H1 (cell line): ENCODE measurements at regions not wholly inside any gene's neighbourhood (a gene's known extent, or its start where the extent isn't known, plus 50 kb on each side); places are given as distances from the start of the nearest gene placed in this dataset.

ENCODE experiments used
- CTCF ChIA-PET: fragments of 300-600 bp; sonication (Branson Sonifier 250); formaldehyde crosslinking; loops from one replicate; lab custom pipeline; 2021; ENCODE audit not compliant: partially characterized antibody; lab: Charles Lee
- POLR2A ChIA-PET: fragments of 300-600 bp; sonication (Branson Sonifier 250); formaldehyde crosslinking; loops from one replicate; lab custom pipeline; 2021; ENCODE audit warnings: inconsistent platforms; ENCODE audit not compliant: partially characterized antibody; lab: Charles Lee
- DNase-seq, 2 experiments: peaks; one replicate each; pipeline versions ENCODE4 v3.0.0 to v3.0.0-alpha.2; 2010 to 2022; ENCODE audit warnings: low spot score in 2 of 2, low read depth in 1 of 2, mixed read lengths in 1 of 2
- FAIRE-seq: peaks from 2 replicates; lab custom pipeline; 2011; peaks lifted over from hg19 to GRCh38; lab: Jason Lieb, UNC
- H2AFZ ChIP-seq: 2 replicates; pipeline ENCODE4 v1.8.1; 2012; ENCODE audit warnings: low read length, inconsistent platforms
- H2AK5ac ChIP-seq: 2 replicates; pipeline ENCODE4 v1.6.1; 2013; ENCODE audit warnings: low read depth, low read length
- H2BK120ac ChIP-seq: replicated peaks from 2 replicates; pipeline ENCODE3; 2013; ENCODE audit warnings: low read depth, low read length, inconsistent platforms
- H2BK12ac ChIP-seq: 2 replicates; pipeline ENCODE4 v1.6.1; 2013; ENCODE audit warnings: low read depth, low read length
- H2BK15ac ChIP-seq: 2 replicates; pipeline ENCODE4 v1.6.1; 2013; ENCODE audit warnings: low read length
- H2BK20ac ChIP-seq: 2 replicates; pipeline ENCODE4 v1.6.1; 2013; ENCODE audit warnings: low read length
- H2BK5ac ChIP-seq: 2 replicates; pipeline ENCODE4 v1.6.1; 2013; ENCODE audit warnings: low read depth, low read length
- H3K14ac ChIP-seq: 2 replicates; pipeline ENCODE4 v1.6.1; 2013; ENCODE audit warnings: inconsistent platforms; ENCODE audit not compliant: insufficient read length
- H3K18ac ChIP-seq: 2 replicates; pipeline ENCODE4 v1.6.1; 2013; ENCODE audit warnings: low read length; ENCODE audit errors: extremely low read depth
- H3K23ac ChIP-seq: 2 replicates; pipeline ENCODE4 v1.6.1; 2013; ENCODE audit warnings: inconsistent platforms; ENCODE audit not compliant: insufficient read length
- H3K23me2 ChIP-seq: 2 replicates; pipeline ENCODE4 v1.6.1; 2013; ENCODE audit warnings: low read depth, low read length
- H3K27ac ChIP-seq: 2 replicates; pipeline ENCODE4 v1.6.1; 2011; ENCODE audit warnings: low read depth, low read length, inconsistent platforms
- H3K27me3 ChIP-seq, 4 experiments: replicated peaks in 1 of 4; 1 replicate in 1 of 4; 2 replicates in 3 of 4; pipeline versions ENCODE4 v1.6.1 to v1.8.1; 2011 to 2013; ENCODE audit warnings: low read length in 3 of 4, mild to moderate bottlenecking in 3 of 4, inconsistent platforms in 2 of 4, mixed read lengths in 2 of 4, moderate library complexity in 1 of 4; ENCODE audit not compliant: control insufficient read depth in 3 of 4, insufficient read depth in 3 of 4; ENCODE audit errors: extremely low read depth in 1 of 4
- H3K36me3 ChIP-seq, 4 experiments: 2 replicates each; pipeline versions ENCODE4 v1.6.1 to v1.8.1; 2011 to 2013; ENCODE audit warnings: mild to moderate bottlenecking in 4 of 4, low read length in 3 of 4, moderate library complexity in 2 of 4, control low read depth in 1 of 4, inconsistent platforms in 1 of 4; ENCODE audit not compliant: insufficient read depth in 4 of 4, control insufficient read depth in 2 of 4
- H3K4ac ChIP-seq: replicated peaks from 2 replicates; pipeline ENCODE3; 2013; ENCODE audit warnings: low read length, low read depth, mixed read lengths, inconsistent platforms; ENCODE audit not compliant: insufficient read length
- H3K4me1 ChIP-seq, 4 experiments: replicated peaks in 1 of 4; 1 replicate in 1 of 4; 2 replicates in 3 of 4; pipeline versions ENCODE4 v1.6.1 to v1.8.1; 2011 to 2013; ENCODE audit warnings: low read length in 3 of 4, inconsistent platforms in 2 of 4, mixed read lengths in 1 of 4; ENCODE audit not compliant: insufficient read depth in 4 of 4, control insufficient read depth in 3 of 4
- H3K4me2 ChIP-seq, 2 experiments: 2 replicates each; pipeline versions ENCODE4 v1.6.1 to v1.8.1; 2011 to 2013; ENCODE audit warnings: low read depth in 2 of 2, low read length in 2 of 2, control low read depth in 1 of 2, inconsistent platforms in 1 of 2, mild to moderate bottlenecking in 1 of 2; ENCODE audit not compliant: insufficient read depth in 1 of 2
- H3K4me3 ChIP-seq, 4 experiments: fragments of 200-600, 300-600 bp in 1 of 4; sonication (generic), shearing (Covaris generic), sonication (Bioruptor Twin) in 1 of 4; 2 replicates each; pipeline versions ENCODE4 v1.5.1 to v1.8.1; 2011 to 2016; ENCODE audit warnings: low read length in 4 of 4, low read depth in 3 of 4, control low read depth in 2 of 4, inconsistent platforms in 2 of 4, mild to moderate bottlenecking in 2 of 4, mixed read lengths in 1 of 4, moderate library complexity in 1 of 4; ENCODE audit not compliant: insufficient read depth in 2 of 4; ENCODE audit errors: extremely low read depth in 1 of 4
- H3K56ac ChIP-seq: replicated peaks from 2 replicates; pipeline ENCODE3; 2013; ENCODE audit warnings: low read depth, mild to moderate bottlenecking, mixed read lengths, low read length, inconsistent platforms; ENCODE audit not compliant: insufficient read length
- H3K79me1 ChIP-seq: 2 replicates; pipeline ENCODE4 v1.6.1; 2013; ENCODE audit warnings: low read depth, low read length, control low read depth
- H3K79me2 ChIP-seq, 2 experiments: 2 replicates each; pipeline versions ENCODE4 v1.6.1 to v1.8.1; 2012 to 2013; ENCODE audit warnings: low read length in 2 of 2, mild to moderate bottlenecking in 2 of 2, inconsistent platforms in 1 of 2; ENCODE audit not compliant: insufficient read depth in 2 of 2, control insufficient read depth in 1 of 2
- H3K9ac ChIP-seq, 4 experiments: replicated peaks in 1 of 4; 1 replicate in 1 of 4; 2 replicates in 3 of 4; pipeline versions ENCODE4 v1.6.1 to v1.8.1; 2011 to 2013; ENCODE audit warnings: low read depth in 3 of 4, low read length in 3 of 4, control low read depth in 2 of 4, mild to moderate bottlenecking in 2 of 4, moderate library complexity in 2 of 4, inconsistent platforms in 1 of 4; ENCODE audit errors: extremely low read depth in 1 of 4
- H3K9me3 ChIP-seq, 2 experiments: 2 replicates each; pipeline versions ENCODE4 v1.6.1 to v1.8.1; 2012 to 2013; ENCODE audit warnings: mild to moderate bottlenecking in 2 of 2, moderate library complexity in 2 of 2, control low read depth in 1 of 2, inconsistent platforms in 1 of 2, low read depth in 1 of 2, low read length in 1 of 2, mixed read lengths in 1 of 2; ENCODE audit not compliant: insufficient read depth in 2 of 2
- H4K20me1 ChIP-seq, 2 experiments: replicated peaks in 1 of 2; 2 replicates each; pipeline versions ENCODE3 to v1.8.1; 2011 to 2013; ENCODE audit warnings: inconsistent platforms in 2 of 2, low read length in 2 of 2, mild to moderate bottlenecking in 1 of 2; ENCODE audit not compliant: insufficient read depth in 2 of 2, control insufficient read depth in 1 of 2
- H4K5ac ChIP-seq: 2 replicates; pipeline ENCODE4 v1.6.1; 2013; ENCODE audit warnings: low read length, low read depth, mixed read lengths, inconsistent platforms; ENCODE audit not compliant: insufficient read length
- H4K8ac ChIP-seq: 2 replicates; pipeline ENCODE4 v1.8.0; 2013; ENCODE audit warnings: mild to moderate bottlenecking, moderate library complexity, low read length, inconsistent platforms; ENCODE audit not compliant: insufficient read depth; ENCODE audit errors: extremely low read depth
- H4K91ac ChIP-seq: replicated peaks from 2 replicates; pipeline ENCODE3; 2013; ENCODE audit warnings: low read length, mixed read lengths, inconsistent platforms; ENCODE audit not compliant: insufficient read length
- ATF3 ChIP-seq: IDR thresholded peaks from 2 replicates; pipeline ENCODE4 v1.6.1; 2011; ENCODE audit warnings: low read depth, mild to moderate bottlenecking, low read length; ENCODE audit not compliant: insufficient read depth
- BACH1 ChIP-seq: IDR thresholded peaks from 2 replicates; pipeline ENCODE4 v1.6.1; 2012; ENCODE audit warnings: low read length, improper control_type of control experiment
- CREB1 ChIP-seq: IDR thresholded peaks from 2 replicates; pipeline ENCODE4 v1.6.1; 2012; ENCODE audit warnings: inconsistent platforms
- E2F6 ChIP-seq: IDR thresholded peaks from 2 replicates; pipeline ENCODE4 v1.6.1; 2012; ENCODE audit warnings: inconsistent platforms
- FOSL1 ChIP-seq: IDR thresholded peaks from 2 replicates; pipeline ENCODE4 v1.6.1; 2011; ENCODE audit warnings: mild to moderate bottlenecking, low read depth, low read length, moderate library complexity; ENCODE audit not compliant: insufficient read depth
- JUND ChIP-seq: IDR thresholded peaks from 2 replicates; pipeline ENCODE4 v1.6.1; 2011; ENCODE audit warnings: mild to moderate bottlenecking, improper control_type of control experiment, low read length
- KDM1A ChIP-seq: fragments of 200-600, 300-600 bp; sonication (generic); IDR thresholded peaks from 2 replicates; pipeline ENCODE4 v1.7.1; 2016; ENCODE audit warnings: mild to moderate bottlenecking, low read length, borderline replicate concordance
- NANOG ChIP-seq: IDR thresholded peaks from 2 replicates; pipeline ENCODE4 v1.6.1; 2011; ENCODE audit warnings: low read length, low read depth, mild to moderate bottlenecking, inconsistent platforms; ENCODE audit not compliant: insufficient read depth, poor library complexity, severe bottlenecking
- POU5F1 ChIP-seq: IDR thresholded peaks from 2 replicates; pipeline ENCODE4 v1.6.1; 2011; ENCODE audit warnings: low read depth, mild to moderate bottlenecking, low read length, moderate library complexity
- SIN3A ChIP-seq, 2 experiments: IDR thresholded peaks in 1 of 2; conservative IDR thresholded peaks in 1 of 2; 2 replicates each; pipeline ENCODE4 v1.6.1; 2011 to 2012; ENCODE audit warnings: low read length in 2 of 2, improper control_type of control experiment in 1 of 2, low read depth in 1 of 2, mild to moderate bottlenecking in 1 of 2
- SUZ12 ChIP-seq: fragments of 200-600 bp; sonication (generic); IDR thresholded peaks from 2 replicates; pipeline ENCODE4 v1.6.1; 2012; ENCODE audit warnings: mild to moderate bottlenecking, inconsistent platforms, low read length, moderate library complexity, mixed read lengths
- USF2 ChIP-seq: IDR thresholded peaks from 2 replicates; pipeline ENCODE4 v1.6.1; 2011; ENCODE audit warnings: low read length, improper control_type of control experiment
- WGBS, 2 experiments: shearing (Covaris generic) in 1 of 2; methylation state at CpG; one replicate each; pipeline versions ENCODE4 v1.1.6 to v1.1.7; 2013 to 2015; ENCODE audit warnings: low lambda C conversion rate in 2 of 2, mixed read lengths in 2 of 2, inconsistent platforms in 1 of 2, low coverage in 1 of 2, missing lambda C conversion rate in 1 of 2; ENCODE audit not compliant: insufficient replicate concordance in 2 of 2, insufficient coverage in 1 of 2, insufficient read length in 1 of 2; ENCODE audit errors: extremely low coverage in 1 of 2, missing lambda C conversion rate in 1 of 2; 5-methylcytosine and 5-hydroxymethylcytosine counted together

- no peak overlapping the region for H4K8ac ChIP-seq
- H3K4me1 ChIP-seq = peaks cover 0 to 6% (median 4%) of the 10 kb centered on the region in 4 experiments; a peak in 4 of 7 replicates
- H4K91ac ChIP-seq = no peak overlapping the region
- H2BK15ac ChIP-seq = no peak overlapping the region
- no peaks in the 10 kb centered on the region for H3K36me3 ChIP-seq
- no peak overlapping the region for H3K14ac ChIP-seq
- H2AK5ac ChIP-seq = no peak overlapping the region
- no peak overlapping the region for H3K18ac ChIP-seq
- no peaks in the 10 kb centered on the region for H3K23me2 ChIP-seq
- H2AFZ ChIP-seq = no peak overlapping the region
- H3K56ac ChIP-seq = no peak overlapping the region
- H2BK20ac ChIP-seq = no peak overlapping the region
- POLR2A ChIA-PET = no interaction called here
- TF ChIP-seq KDM1A (no peak), E2F6 (no peak), BACH1 (no peak), SIN3A (conservative IDR thresholded peaks at IDR 0.05 in 1 of 2, IDR thresholded peaks at IDR 0.05 in 1 of 2; ENCODE audit: low read depth in 1 of 2, low read length in 2 of 2) (no peak), USF2 (no peak), NANOG (no peak), SUZ12 (no peak), POU5F1 (no peak), JUND (no peak), FOSL1 (no peak), ATF3 (no peak), CREB1 (no peak)
- no peak overlapping the region for H4K5ac ChIP-seq
- DNase-seq (no peak), FAIRE-seq (no peak)
- CTCF ChIA-PET = no interaction called here
- WGBS, 2 experiments = 95% methylated on average over 2 of the region's 2 CpGs; no CpG with 5 or more reads in 1 of the 2 experiments
- no peak overlapping the region for H2BK120ac ChIP-seq
- no peak overlapping the region for H3K9ac ChIP-seq
- no peaks in the 10 kb centered on the region for H3K79me2 ChIP-seq
- no peaks in the 10 kb centered on the region for H3K79me1 ChIP-seq
- H3K4me2 ChIP-seq = no peak overlapping the region
- no peaks in the 10 kb centered on the region for H3K27me3 ChIP-seq
- no peak overlapping the region for H3K4me3 ChIP-seq
- H3K4ac ChIP-seq = no peak overlapping the region
- no peaks in the 10 kb centered on the region for H4K20me1 ChIP-seq
- H2BK12ac ChIP-seq = no peak overlapping the region
- H3K23ac ChIP-seq = no peak overlapping the region
- no peak overlapping the region for H3K27ac ChIP-seq
- no peaks in the 10 kb centered on the region for H3K9me3 ChIP-seq
- H2BK5ac ChIP-seq = no peak overlapping the region
These were observed 166.5 kb upstream of the SPRY1 start for GRCh38 chr4:123230061-123230460.
